GM23338 (cell line): ENCODE measurements at regions not wholly inside any gene's neighbourhood (a gene's known extent, or its start where the extent isn't known, plus 50 kb on each side); places are given as distances from the start of the nearest gene placed in this dataset.

Source experiments
- CREB1 ChIP-seq: fragments of 250-450 bp; sonication (Bioruptor Pico); IDR thresholded peaks from 2 replicates; pipeline ENCODE4 v1.5.0; 2020; ENCODE audit warnings: low read depth, mild to moderate bottlenecking, moderate library complexity
- CTCF ChIP-seq, 2 experiments: fragments of 200-600 bp in 1 of 2; sonication (generic) in 1 of 2; conservative IDR thresholded peaks; 2 replicates each; pipeline versions ENCODE4 v1.5.1 to v1.6.1; 2016 to 2017; ENCODE audit warnings: antibody characterized with exemption in 2 of 2, low read depth in 2 of 2, mild to moderate bottlenecking in 2 of 2, moderate library complexity in 1 of 2
- EZH2 ChIP-seq: fragments of 200-600 bp; sonication (generic); IDR thresholded peaks from one replicate; pipeline ENCODE4 v1.8.0; 2017; ENCODE audit warnings: antibody characterized with exemption, mild to moderate bottlenecking, low read depth; ENCODE audit not compliant: unreplicated experiment
- EZH2phosphoT487 ChIP-seq: fragments of 200-600 bp; sonication (generic); IDR thresholded peaks from one replicate; pipeline ENCODE4 v1.8.1; 2018; ENCODE audit warnings: antibody characterized with exemption; ENCODE audit not compliant: unreplicated experiment
- JUNB ChIP-seq: IDR thresholded peaks from one replicate; pipeline ENCODE4 v1.6.1; 2016; ENCODE audit warnings: antibody characterized with exemption; ENCODE audit not compliant: unreplicated experiment
- NANOG ChIP-seq: IDR thresholded peaks from 2 replicates; pipeline ENCODE4 v1.6.1; 2016; ENCODE audit warnings: antibody characterized with exemption, borderline replicate concordance
- POLR2AphosphoS5 ChIP-seq: IDR thresholded peaks from 2 replicates; pipeline ENCODE4 v1.6.1; 2016; ENCODE audit warnings: antibody characterized with exemption, low read depth
- ZNF114 ChIP-seq: fragments of 250-450 bp; sonication (Bioruptor Pico); IDR thresholded peaks from 2 replicates; pipeline ENCODE4 v1.5.0; 2020; ENCODE audit warnings: mild to moderate bottlenecking, moderate library complexity
- ZNF462 ChIP-seq: fragments of 250-450 bp; sonication (Bioruptor Pico); IDR thresholded peaks from 2 replicates; pipeline ENCODE4 v1.5.0; 2020; ENCODE audit warnings: mild to moderate bottlenecking, moderate library complexity
- TF ChIP-seq, protein P1 (sequence below): IDR thresholded peaks from one replicate; pipeline ENCODE4 v1.6.1; 2018; ENCODE audit warnings: antibody characterized with exemption; ENCODE audit not compliant: unreplicated experiment
- TF ChIP-seq, protein P2 (sequence below): IDR thresholded peaks from 2 replicates; pipeline ENCODE4 v1.6.1; 2016; ENCODE audit warnings: antibody characterized with exemption

DNA sequence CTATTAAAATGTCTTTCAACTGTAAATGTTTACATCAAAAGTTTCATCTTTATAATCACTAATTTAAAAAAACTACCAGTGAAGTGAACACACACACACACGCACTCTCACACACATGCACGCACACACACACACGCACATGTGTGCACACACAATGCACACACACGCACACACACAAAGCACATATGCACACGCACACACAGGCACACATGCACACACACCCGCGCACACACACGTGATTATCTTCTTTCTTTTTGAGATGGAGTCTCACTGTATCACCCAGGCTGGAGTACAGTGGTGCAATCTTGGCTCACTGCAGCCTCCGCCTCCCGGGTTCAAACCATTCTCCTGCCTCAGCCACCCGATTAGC is 80.0 kb upstream of the FRMD1 start:
- TF ChIP-seq, protein P1, sequence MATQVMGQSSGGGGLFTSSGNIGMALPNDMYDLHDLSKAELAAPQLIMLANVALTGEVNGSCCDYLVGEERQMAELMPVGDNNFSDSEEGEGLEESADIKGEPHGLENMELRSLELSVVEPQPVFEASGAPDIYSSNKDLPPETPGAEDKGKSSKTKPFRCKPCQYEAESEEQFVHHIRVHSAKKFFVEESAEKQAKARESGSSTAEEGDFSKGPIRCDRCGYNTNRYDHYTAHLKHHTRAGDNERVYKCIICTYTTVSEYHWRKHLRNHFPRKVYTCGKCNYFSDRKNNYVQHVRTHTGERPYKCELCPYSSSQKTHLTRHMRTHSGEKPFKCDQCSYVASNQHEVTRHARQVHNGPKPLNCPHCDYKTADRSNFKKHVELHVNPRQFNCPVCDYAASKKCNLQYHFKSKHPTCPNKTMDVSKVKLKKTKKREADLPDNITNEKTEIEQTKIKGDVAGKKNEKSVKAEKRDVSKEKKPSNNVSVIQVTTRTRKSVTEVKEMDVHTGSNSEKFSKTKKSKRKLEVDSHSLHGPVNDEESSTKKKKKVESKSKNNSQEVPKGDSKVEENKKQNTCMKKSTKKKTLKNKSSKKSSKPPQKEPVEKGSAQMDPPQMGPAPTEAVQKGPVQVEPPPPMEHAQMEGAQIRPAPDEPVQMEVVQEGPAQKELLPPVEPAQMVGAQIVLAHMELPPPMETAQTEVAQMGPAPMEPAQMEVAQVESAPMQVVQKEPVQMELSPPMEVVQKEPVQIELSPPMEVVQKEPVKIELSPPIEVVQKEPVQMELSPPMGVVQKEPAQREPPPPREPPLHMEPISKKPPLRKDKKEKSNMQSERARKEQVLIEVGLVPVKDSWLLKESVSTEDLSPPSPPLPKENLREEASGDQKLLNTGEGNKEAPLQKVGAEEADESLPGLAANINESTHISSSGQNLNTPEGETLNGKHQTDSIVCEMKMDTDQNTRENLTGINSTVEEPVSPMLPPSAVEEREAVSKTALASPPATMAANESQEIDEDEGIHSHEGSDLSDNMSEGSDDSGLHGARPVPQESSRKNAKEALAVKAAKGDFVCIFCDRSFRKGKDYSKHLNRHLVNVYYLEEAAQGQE, result no peak
- TF ChIP-seq CTCF (conservative IDR thresholded peaks at IDR 0.05; ENCODE audit: low read depth in 2 of 2) (no peak), POLR2AphosphoS5 (no peak), CREB1 (CRISPR knock-in tag) (no peak), EZH2phosphoT487 (no peak), EZH2 (no peak), JUNB (no peak), NANOG (no peak), ZNF114 (CRISPR knock-in tag) (no peak), ZNF462 (no peak)
- TF ChIP-seq, protein P2, sequence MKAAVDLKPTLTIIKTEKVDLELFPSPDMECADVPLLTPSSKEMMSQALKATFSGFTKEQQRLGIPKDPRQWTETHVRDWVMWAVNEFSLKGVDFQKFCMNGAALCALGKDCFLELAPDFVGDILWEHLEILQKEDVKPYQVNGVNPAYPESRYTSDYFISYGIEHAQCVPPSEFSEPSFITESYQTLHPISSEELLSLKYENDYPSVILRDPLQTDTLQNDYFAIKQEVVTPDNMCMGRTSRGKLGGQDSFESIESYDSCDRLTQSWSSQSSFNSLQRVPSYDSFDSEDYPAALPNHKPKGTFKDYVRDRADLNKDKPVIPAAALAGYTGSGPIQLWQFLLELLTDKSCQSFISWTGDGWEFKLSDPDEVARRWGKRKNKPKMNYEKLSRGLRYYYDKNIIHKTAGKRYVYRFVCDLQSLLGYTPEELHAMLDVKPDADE, result no peak
